Fibroblast of skin of scalp (primary cell): ENCODE measurements at regions not wholly inside any gene's neighbourhood (a gene's known extent, or its start where the extent isn't known, plus 50 kb on each side); places are given as distances from the start of the nearest gene placed in this dataset.
A peak's percentile ranks its signal among the peaks of the same experiment; 100 is the strongest.

Experiments used
- DNase-seq: peaks from one replicate; pipeline ENCODE4 v3.0.0-alpha.2; 2013

DNA sequence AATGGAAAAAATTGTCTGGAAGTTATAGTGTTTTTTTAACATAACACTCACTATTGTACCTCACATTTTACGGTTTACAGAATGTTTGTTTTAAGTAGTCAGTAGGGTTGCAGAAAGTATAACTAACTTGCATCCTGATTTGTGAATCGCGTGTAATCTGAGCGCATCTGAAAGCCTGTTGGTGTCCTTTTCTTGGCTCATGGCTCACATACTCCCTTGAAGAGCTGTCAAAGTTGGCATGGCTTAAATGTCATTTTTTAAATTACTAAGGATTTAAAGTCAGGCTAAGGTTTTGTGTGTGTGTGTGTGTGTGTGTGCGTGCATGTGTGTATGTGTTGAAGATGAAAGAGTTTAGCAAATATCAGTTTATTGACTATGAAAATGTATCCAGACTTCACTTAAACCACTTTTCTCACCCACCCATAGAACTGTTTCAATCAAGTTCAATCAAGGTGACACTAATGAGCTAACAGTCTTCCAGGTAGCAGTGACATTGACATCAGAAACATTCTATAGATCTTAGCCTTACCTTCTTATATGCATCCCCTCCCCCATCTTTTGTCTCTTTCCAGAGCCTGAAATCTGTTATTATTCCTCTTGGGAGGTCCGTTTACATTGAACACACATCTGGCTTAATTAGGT lies 480.4 kb upstream of the SGCG start:
- DNase-seq, result no peak

DNA sequence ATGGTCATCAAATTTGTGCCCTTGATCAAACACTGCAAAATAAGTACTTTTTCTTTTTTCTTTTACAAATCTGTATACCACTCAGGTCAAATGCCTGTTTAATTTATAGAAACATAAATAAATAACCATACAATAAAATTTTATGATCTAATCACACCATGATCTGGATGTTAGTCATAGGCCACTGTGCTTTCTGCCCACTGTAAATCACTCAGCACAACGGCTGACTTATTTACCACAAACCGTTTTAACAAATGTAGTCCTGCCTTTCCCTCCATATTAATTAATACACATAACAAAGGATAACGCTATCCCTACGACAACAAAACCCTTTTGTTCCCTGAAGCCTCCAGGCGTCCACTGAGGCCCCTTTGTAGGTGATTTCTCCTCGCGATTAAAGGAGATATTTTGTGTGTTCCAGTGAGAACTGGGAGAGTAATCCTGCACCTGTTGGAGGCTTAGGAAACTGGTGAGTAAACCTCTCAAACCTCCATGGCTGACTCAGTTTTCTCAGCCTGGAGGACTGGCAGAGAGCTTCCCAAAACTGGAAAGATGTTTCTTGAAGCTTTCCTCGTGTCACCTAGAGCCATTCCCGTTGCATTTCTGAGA lies 477.1 kb upstream of the SGCG start:
- DNase-seq, result no peak

- no peak for DNase-seq
These were observed 472.8 kb upstream of the SGCG start for GRCh38 chr13:22707946-22708345.

DNA sequence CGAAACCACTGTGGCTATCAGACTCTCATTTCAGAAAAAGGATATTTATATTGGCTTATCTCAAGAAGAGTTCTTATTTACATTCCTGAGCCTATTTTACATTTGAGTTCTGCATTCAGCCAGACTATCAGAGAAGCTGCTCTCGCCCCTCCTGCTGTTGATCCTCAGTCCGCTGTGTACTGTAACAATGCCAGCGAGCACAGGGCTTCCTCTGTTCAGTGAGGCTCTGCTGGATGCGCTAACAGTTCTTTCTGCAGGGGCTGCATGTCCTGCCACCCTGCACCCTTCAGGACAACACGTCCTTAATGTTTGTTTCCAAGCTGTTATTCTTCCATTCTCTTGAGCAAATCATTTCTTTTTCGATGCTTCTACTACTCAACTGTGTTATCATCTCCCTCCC lies 463.7 kb upstream of the SGCG start:
- no peak for DNase-seq

- no peak for DNase-seq
These were observed 454.1 kb upstream of the SGCG start for GRCh38 chr13:22726726-22727125.

GRCh38 chr13:22735011-22735995 lies 445.5 kb upstream of the SGCG start:
- no peak for DNase-seq

DNA sequence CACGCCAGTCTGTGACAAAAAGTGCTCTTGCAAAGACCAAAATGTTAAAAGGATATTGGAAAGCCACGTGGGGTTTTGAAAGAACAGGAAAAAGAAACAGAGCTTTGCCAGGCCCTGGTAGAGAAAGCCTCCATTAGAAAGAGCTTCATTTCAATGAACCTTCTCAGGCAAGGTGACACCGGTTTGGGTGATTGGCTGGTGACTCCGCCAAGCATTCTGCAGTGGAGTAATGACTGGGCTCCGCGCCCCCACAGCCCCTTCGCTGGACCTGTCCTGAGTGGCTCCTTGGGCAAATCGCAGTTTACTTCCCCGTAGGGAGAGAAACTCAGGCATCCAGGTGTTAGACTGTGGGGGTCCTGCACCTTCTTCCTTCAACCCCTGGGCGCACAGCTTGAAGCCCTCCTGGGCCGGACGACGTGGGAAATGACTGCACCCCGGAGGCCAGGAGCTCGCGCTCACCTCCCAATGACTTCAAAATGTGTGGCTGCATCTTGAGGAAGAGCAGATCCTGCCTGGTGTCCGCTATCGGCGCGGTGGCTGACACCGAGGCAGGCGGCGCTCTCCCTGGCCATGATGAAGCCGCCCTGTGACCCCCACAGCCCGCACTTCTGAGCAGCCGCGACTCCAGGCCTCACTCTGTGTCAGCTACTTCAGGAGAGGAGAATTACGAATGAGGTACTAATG lies 444.6 kb upstream of the SGCG start:
- no peak for DNase-seq

DNA sequence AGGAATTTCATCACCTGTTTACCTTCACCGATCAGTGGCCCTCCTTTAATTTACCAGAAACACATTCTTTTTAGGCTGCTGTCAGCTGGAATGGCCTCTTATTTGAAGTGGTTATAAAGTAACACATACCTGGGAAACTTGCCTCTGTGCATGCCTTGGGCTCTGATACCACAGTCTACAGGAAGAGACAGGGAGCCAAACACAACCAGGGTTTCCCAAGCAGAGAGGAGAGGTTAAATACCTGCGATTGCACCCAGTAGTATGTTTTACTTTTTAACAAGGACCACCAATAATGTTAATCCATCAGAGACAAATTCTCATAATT lies 444.0 kb upstream of the SGCG start:
- DNase-seq, result no peak

DNA sequence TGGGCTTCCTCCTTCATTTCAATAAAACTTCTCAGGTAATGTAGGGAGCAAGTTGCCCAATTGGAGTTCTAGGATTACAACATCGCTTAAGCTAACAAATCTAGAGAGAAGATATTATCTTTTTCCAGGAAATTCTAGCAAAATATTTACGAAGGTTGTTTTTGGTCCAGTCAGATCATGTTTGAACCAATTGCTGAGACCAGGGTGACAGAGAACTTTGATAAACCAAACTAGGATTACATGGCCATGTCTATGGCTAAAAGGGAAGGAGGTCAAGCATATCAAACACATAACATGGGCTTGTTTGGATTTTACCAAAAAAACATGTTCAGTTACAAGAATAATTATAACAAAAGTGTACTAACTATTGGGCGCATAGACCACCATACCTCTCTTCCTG lies 442.4 kb upstream of the SGCG start:
- no peak for DNase-seq

DNA sequence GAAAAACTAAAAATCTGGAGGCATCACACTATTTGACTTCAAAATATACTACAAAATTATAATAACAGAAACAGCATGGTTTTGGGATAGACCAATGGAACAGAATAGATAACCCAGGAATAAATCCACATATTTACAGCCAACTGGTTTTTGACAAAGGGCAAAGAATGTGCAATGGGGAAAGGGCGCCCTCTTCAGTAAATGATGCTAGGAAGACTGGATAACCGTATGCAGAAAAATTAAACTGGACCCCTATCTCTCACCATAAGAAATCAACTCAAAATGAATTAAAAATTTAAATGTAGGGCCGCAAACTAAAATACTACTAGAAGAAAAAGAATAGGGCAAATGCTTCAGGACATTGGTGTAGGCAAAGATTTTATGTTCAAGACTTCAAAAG lies 440.5 kb upstream of the SGCG start:
- DNase-seq, result no peak

- DNase-seq, result no peak
These were observed 435.9 kb upstream of the SGCG start for GRCh38 chr13:22744688-22745452.

- peak; percentile 35 for DNase-seq
These were observed 431.8 kb upstream of the SGCG start for GRCh38 chr13:22748866-22749577.

- DNase-seq, result no peak
These were observed 431.2 kb upstream of the SGCG start for GRCh38 chr13:22749626-22750025.

- DNase-seq, result no peak
These were observed 423.2 kb upstream of the SGCG start for GRCh38 chr13:22757530-22758120.

- no peak for DNase-seq
These were observed 422.5 kb upstream of the SGCG start for GRCh38 chr13:22758245-22758644.

DNA sequence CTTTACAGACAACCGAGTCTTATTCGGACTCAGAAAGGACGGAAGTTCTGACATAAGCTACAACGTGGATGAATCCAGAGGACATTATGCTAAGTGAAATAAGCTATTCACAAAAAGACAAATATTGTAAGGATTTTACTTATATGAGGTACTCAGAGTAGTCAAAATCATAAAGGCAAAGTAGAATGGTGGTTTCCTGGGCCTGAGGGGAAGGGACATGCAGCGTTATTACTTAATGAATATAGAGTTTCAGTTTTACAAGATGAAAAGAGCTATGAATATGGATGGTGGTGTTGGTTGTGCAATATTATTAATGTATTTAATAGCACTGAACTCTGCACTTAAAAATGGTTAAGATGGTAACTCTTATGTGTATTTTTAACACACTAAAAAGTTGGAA lies 419.1 kb upstream of the SGCG start:
- no peak for DNase-seq

- DNase-seq, result no peak
These were observed 415.2 kb upstream of the SGCG start for GRCh38 chr13:22765547-22765946.

- DNase-seq, result no peak
These were observed 409.9 kb upstream of the SGCG start for GRCh38 chr13:22770891-22771290.

DNA sequence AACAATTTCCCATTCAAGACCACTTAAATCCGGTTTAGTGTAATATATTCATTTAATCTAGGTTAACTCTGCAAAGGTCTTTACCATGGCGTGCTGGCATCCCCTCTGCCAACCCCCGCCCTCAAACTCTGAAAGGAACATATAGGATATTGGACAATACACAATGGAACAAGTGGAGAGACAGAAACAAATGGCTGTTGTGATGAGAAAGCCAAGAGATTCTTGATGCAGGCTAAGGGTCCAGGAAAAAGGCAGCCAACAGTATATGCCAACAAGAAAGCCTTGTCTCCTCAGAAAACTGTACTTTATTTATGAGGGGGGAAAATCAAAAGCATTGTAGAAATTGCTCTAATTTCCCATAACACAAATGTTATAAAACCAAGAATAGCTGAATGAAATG lies 407.3 kb upstream of the SGCG start:
- no peak for DNase-seq

DNA sequence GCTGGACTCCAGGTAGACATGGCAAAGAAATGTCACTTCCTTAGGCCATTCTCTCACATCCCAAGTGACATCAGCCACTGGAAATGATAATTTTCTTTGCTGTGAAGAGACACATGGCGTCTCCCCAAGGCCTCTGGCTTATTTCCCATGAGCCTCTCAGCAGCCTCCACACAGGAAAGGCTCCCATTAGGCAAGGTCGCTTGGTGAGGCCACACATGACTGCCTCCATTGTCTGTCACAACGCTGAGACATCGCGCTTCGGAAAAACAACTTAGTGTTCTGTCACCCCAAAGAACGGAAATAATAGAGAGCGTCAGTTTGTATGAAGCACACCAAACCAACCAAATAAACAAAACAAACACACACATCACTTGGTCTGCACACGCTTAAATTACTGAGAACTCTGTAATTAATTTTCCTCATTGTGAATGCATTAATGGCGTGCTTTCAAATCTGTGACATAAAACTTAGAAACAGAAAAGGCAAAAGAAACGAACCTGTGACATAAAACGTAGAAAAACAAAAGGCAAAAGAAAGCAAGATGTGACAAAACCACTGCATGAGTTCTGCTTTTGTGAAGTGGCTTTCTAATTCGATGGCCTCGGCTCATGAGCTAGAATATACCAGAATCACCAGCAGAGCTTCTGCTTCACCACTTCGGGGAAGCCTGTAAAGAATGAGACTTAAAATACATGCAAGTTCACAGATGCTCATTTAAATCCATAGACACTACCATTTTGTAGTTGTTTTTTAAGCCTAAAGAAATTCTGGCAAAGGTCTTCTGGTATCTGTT lies 404.2 kb upstream of the SGCG start:
- no peak for DNase-seq
